ENCODE measurements at regions not wholly inside any gene's neighbourhood (a gene's known extent, or its start where the extent isn't known, plus 50 kb on each side); places are given as distances from the start of the nearest gene placed in this dataset.

GRCh38 chr13:80552851-80553440 lies 212.0 kb upstream of the SPRY2 start:
- no peak overlapping the region for H3K4me2 ChIP-seq (ENCODE audit: insufficient read depth, low read length, poor library complexity, severe bottlenecking)
- H3K79me1 ChIP-seq (ENCODE audit: low read depth, low read length), result no peaks in the 10 kb centered on the region
- H2BK5ac ChIP-seq (ENCODE audit: low read length), result no peak overlapping the region
- H3K9me3 ChIP-seq (replicated peaks in 1 of 2; ENCODE audit: control insufficient read depth in 2 of 2, insufficient read depth in 1 of 2, low read depth in 1 of 2, low read length in 2 of 2), result peaks cover 0 to 2% of the 10 kb centered on the region in 2 donors
- no peak overlapping the region for H3K4me3 ChIP-seq (ENCODE audit: low read length in 2 of 2)
- peak overlapping the region; percentile 64 for H4K91ac ChIP-seq (ENCODE audit: low read depth, low read length, poor library complexity)
- H2BK12ac ChIP-seq (ENCODE audit: low read length), result no peak overlapping the region
- H3K36me3 ChIP-seq (replicated peaks in 1 of 2; ENCODE audit: control insufficient read depth in 2 of 2, insufficient read depth in 2 of 2, low read length in 2 of 2), result no peaks in the 10 kb centered on the region
- no CpG with 5 or more reads among the region's 4 CpGs for WGBS, 2 donors (ENCODE audit: extremely low coverage in 2 of 2, insufficient read length in 2 of 2, insufficient replicate concordance in 1 of 2)
- no peak overlapping the region for H2BK120ac ChIP-seq (ENCODE audit: low read depth, low read length)
- H2AFZ ChIP-seq (ENCODE audit: low read length), result peak overlapping the region; percentile 91
- no peak overlapping the region for H3K4ac ChIP-seq (ENCODE audit: low read length)
- H3K4me1 ChIP-seq (ENCODE audit: control insufficient read depth in 2 of 2, insufficient read depth in 1 of 2, low read depth in 1 of 2, low read length in 2 of 2), result peaks cover 2 to 20% of the 10 kb centered on the region in 2 donors
- H3K18ac ChIP-seq (ENCODE audit: low read length), result no peak overlapping the region
- no peaks in the 10 kb centered on the region for H3K27me3 ChIP-seq (ENCODE audit: control insufficient read depth in 3 of 3, insufficient read depth in 3 of 3, low read depth in 1 of 3, low read length in 3 of 3)
- H2BK15ac ChIP-seq (ENCODE audit: low read length), result no peak overlapping the region
- H3K14ac ChIP-seq (ENCODE audit: low read length), result no peak overlapping the region
- DNase-seq (ENCODE audit: low spot score), result no peak
- H4K8ac ChIP-seq (ENCODE audit: low read depth, low read length), result no peak overlapping the region
- H2AK5ac ChIP-seq (ENCODE audit: low read depth, low read length), result no peak overlapping the region
- no peak overlapping the region for H3K9ac ChIP-seq (ENCODE audit: low read depth, low read length, poor library complexity)
- H3K27ac ChIP-seq (replicated peaks; ENCODE audit: low read length), result no peak overlapping the region
- H3K23ac ChIP-seq (ENCODE audit: low read depth, low read length, poor library complexity), result no peak overlapping the region

GRCh38 chr13:80551650-80552497 lies 210.9 kb upstream of the SPRY2 start:
- DNase-seq (ENCODE audit: low spot score), result no peak
- Histone ChIP-seq H3K4me1 (ENCODE audit: control insufficient read depth in 2 of 2, insufficient read depth in 1 of 2, low read depth in 1 of 2, low read length in 2 of 2) (peaks cover 2 to 20% of the 10 kb centered on the region in 2 donors), H2BK120ac (ENCODE audit: low read depth, low read length) (no peak overlapping the region)

GRCh38 chr13:80550971-80551441 lies 210.1 kb upstream of the SPRY2 start:
- no peak overlapping the region for H2BK12ac ChIP-seq (ENCODE audit: low read length)
- H3K79me1 ChIP-seq (ENCODE audit: low read depth, low read length), result no peaks in the 10 kb centered on the region
- H4K8ac ChIP-seq (ENCODE audit: low read depth, low read length), result no peak overlapping the region
- H3K4ac ChIP-seq (ENCODE audit: low read length), result no peak overlapping the region
- H2AFZ ChIP-seq (ENCODE audit: low read length), result no peak overlapping the region
- no peaks in the 10 kb centered on the region for H3K36me3 ChIP-seq (replicated peaks in 1 of 2; ENCODE audit: control insufficient read depth in 2 of 2, insufficient read depth in 2 of 2, low read length in 2 of 2)
- no peak overlapping the region for H3K18ac ChIP-seq (ENCODE audit: low read length)
- no peak overlapping the region for H3K23ac ChIP-seq (ENCODE audit: low read depth, low read length, poor library complexity)
- no peak overlapping the region for H3K4me2 ChIP-seq (ENCODE audit: insufficient read depth, low read length, poor library complexity, severe bottlenecking)
- no peak overlapping the region for H3K27ac ChIP-seq (replicated peaks; ENCODE audit: low read length)
- H3K4me3 ChIP-seq (ENCODE audit: low read length in 2 of 2), result no peak overlapping the region
- H4K91ac ChIP-seq (ENCODE audit: low read depth, low read length, poor library complexity), result no peak overlapping the region
- H3K4me1 ChIP-seq (ENCODE audit: control insufficient read depth in 2 of 2, insufficient read depth in 1 of 2, low read depth in 1 of 2, low read length in 2 of 2), result peaks cover 2 to 20% of the 10 kb centered on the region in 2 donors
- no peak for DNase-seq (ENCODE audit: low spot score)
- WGBS, 2 donors (ENCODE audit: extremely low coverage in 2 of 2, insufficient read length in 2 of 2, insufficient replicate concordance in 1 of 2), result no CpG with 5 or more reads among the region's 2 CpGs
- H3K9ac ChIP-seq (ENCODE audit: low read depth, low read length, poor library complexity), result no peak overlapping the region
- H2BK15ac ChIP-seq (ENCODE audit: low read length), result no peak overlapping the region
- no peak overlapping the region for H2BK5ac ChIP-seq (ENCODE audit: low read length)
- H3K9me3 ChIP-seq (replicated peaks in 1 of 2; ENCODE audit: control insufficient read depth in 2 of 2, insufficient read depth in 1 of 2, low read depth in 1 of 2, low read length in 2 of 2), result no peaks in the 10 kb centered on the region
- no peaks in the 10 kb centered on the region for H3K27me3 ChIP-seq (ENCODE audit: control insufficient read depth in 3 of 3, insufficient read depth in 3 of 3, low read depth in 1 of 3, low read length in 3 of 3)
- no peak overlapping the region for H2BK120ac ChIP-seq (ENCODE audit: low read depth, low read length)
- no peak overlapping the region for H3K14ac ChIP-seq (ENCODE audit: low read length)
- H2AK5ac ChIP-seq (ENCODE audit: low read depth, low read length), result no peak overlapping the region

More at GRCh38 chr13:80551650-80552497, 210.9 kb upstream of the SPRY2 start:
- no CpG with 5 or more reads among the region's 1 CpG for WGBS, 2 donors (ENCODE audit: extremely low coverage in 2 of 2, insufficient read length in 2 of 2, insufficient replicate concordance in 1 of 2)
- H3K27ac ChIP-seq (replicated peaks; ENCODE audit: low read length), result no peak overlapping the region
- no peak overlapping the region for H4K91ac ChIP-seq (ENCODE audit: low read depth, low read length, poor library complexity)
- H2AFZ ChIP-seq (ENCODE audit: low read length), result peak overlapping the region; percentile 64
- no peak overlapping the region for H3K4ac ChIP-seq (ENCODE audit: low read length)
- H2AK5ac ChIP-seq (ENCODE audit: low read depth, low read length), result no peak overlapping the region
- no peak overlapping the region for H3K14ac ChIP-seq (ENCODE audit: low read length)
- no peak overlapping the region for H2BK5ac ChIP-seq (ENCODE audit: low read length)
- no peak overlapping the region for H3K23ac ChIP-seq (ENCODE audit: low read depth, low read length, poor library complexity)
- no peaks in the 10 kb centered on the region for H3K9me3 ChIP-seq (replicated peaks in 1 of 2; ENCODE audit: control insufficient read depth in 2 of 2, insufficient read depth in 1 of 2, low read depth in 1 of 2, low read length in 2 of 2)
- no peak overlapping the region for H3K4me2 ChIP-seq (ENCODE audit: insufficient read depth, low read length, poor library complexity, severe bottlenecking)
- no peak overlapping the region for H3K9ac ChIP-seq (ENCODE audit: low read depth, low read length, poor library complexity)
- H2BK12ac ChIP-seq (ENCODE audit: low read length), result no peak overlapping the region
- H3K27me3 ChIP-seq (ENCODE audit: control insufficient read depth in 3 of 3, insufficient read depth in 3 of 3, low read depth in 1 of 3, low read length in 3 of 3), result no peaks in the 10 kb centered on the region
- H3K18ac ChIP-seq (ENCODE audit: low read length), result no peak overlapping the region
- H3K79me1 ChIP-seq (ENCODE audit: low read depth, low read length), result no peaks in the 10 kb centered on the region
- no peak overlapping the region for H3K4me3 ChIP-seq (ENCODE audit: low read length in 2 of 2)
- H4K8ac ChIP-seq (ENCODE audit: low read depth, low read length), result no peak overlapping the region
- H2BK15ac ChIP-seq (ENCODE audit: low read length), result no peak overlapping the region
- H3K36me3 ChIP-seq (replicated peaks in 1 of 2; ENCODE audit: control insufficient read depth in 2 of 2, insufficient read depth in 2 of 2, low read length in 2 of 2), result no peaks in the 10 kb centered on the region

GRCh38 chr13:80548915-80549314 lies 208.0 kb upstream of the SPRY2 start:
- Histone ChIP-seq H2BK5ac (ENCODE audit: low read length) (no peak overlapping the region), H2BK15ac (ENCODE audit: low read length) (no peak overlapping the region), H3K4me2 (ENCODE audit: insufficient read depth, low read length, poor library complexity, severe bottlenecking) (no peak overlapping the region), H2BK120ac (ENCODE audit: low read depth, low read length) (no peak overlapping the region), H2BK12ac (ENCODE audit: low read length) (no peak overlapping the region), H4K8ac (ENCODE audit: low read depth, low read length) (no peak overlapping the region), H3K27me3 (ENCODE audit: control insufficient read depth in 3 of 3, insufficient read depth in 3 of 3, low read depth in 1 of 3, low read length in 3 of 3) (no peaks in the 10 kb centered on the region), H2AFZ (ENCODE audit: low read length) (no peak overlapping the region), H3K18ac (ENCODE audit: low read length) (no peak overlapping the region), H4K91ac (ENCODE audit: low read depth, low read length, poor library complexity) (no peak overlapping the region), H3K79me1 (ENCODE audit: low read depth, low read length) (no peaks in the 10 kb centered on the region), H3K4me3 (ENCODE audit: low read length in 2 of 2) (no peak overlapping the region), H3K4me1 (ENCODE audit: control insufficient read depth in 2 of 2, insufficient read depth in 1 of 2, low read depth in 1 of 2, low read length in 2 of 2) (peaks cover 2 to 20% of the 10 kb centered on the region in 2 donors), H2AK5ac (ENCODE audit: low read depth, low read length) (no peak overlapping the region), H3K23ac (ENCODE audit: low read depth, low read length, poor library complexity) (no peak overlapping the region), H3K36me3 (replicated peaks in 1 of 2; ENCODE audit: control insufficient read depth in 2 of 2, insufficient read depth in 2 of 2, low read length in 2 of 2) (no peaks in the 10 kb centered on the region), H3K9me3 (replicated peaks in 1 of 2; ENCODE audit: control insufficient read depth in 2 of 2, insufficient read depth in 1 of 2, low read depth in 1 of 2, low read length in 2 of 2) (no peaks in the 10 kb centered on the region), H3K27ac (replicated peaks; ENCODE audit: low read length) (no peak overlapping the region), H3K9ac (ENCODE audit: low read depth, low read length, poor library complexity) (no peak overlapping the region), H3K14ac (ENCODE audit: low read length) (no peak overlapping the region), H3K4ac (ENCODE audit: low read length) (no peak overlapping the region)
- DNase-seq (ENCODE audit: low spot score), result no peak

All from neuronal stem cell (in vitro differentiated cells).